Right hindlimb (tissue), 1 donor: ENCODE measurements at regions not wholly inside any gene's neighbourhood (a gene's known extent, or its start where the extent isn't known, plus 50 kb on each side); places are given as distances from the start of the nearest gene placed in this dataset.

Experiments
- DNase-seq: peaks from one replicate; pipeline ENCODE4 v3.0.0-alpha.2; 2018

- DNase-seq = no peak
Observed at GRCh38 chr2:41943159-41943558, 104.7 kb upstream of the PKDCC start.

DNA sequence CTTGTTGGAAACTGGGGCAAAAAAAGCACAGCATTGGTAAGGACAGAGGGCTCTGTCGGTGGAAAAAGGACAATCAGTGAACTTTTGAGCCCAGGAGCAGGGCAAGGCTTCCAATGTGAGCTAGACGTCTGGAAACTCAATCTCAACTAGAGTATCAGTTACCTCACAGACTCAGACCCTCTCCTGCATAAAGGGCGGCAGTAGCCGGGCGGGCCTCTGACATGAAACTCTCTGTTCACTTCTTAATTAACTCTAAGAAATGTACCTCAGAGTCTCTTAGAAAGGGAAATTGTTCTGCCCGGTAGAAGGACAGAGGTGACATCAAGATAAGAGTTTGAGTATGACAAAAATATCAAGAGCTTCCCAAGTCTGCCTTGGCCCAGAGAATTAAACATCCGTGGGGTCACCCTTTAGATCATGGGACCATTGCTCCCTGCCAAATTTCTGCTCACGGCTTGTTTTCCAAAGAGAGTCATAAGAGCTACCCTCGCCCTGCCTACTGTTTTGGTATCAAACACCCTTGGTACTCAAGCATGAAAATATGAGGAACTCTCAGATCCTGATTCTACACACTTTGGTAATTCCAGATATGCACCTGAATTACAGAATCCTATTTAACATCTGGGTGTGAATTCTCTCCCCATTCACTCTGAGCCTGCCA is 103.5 kb upstream of the PKDCC start:
- DNase-seq = no peak

DNA sequence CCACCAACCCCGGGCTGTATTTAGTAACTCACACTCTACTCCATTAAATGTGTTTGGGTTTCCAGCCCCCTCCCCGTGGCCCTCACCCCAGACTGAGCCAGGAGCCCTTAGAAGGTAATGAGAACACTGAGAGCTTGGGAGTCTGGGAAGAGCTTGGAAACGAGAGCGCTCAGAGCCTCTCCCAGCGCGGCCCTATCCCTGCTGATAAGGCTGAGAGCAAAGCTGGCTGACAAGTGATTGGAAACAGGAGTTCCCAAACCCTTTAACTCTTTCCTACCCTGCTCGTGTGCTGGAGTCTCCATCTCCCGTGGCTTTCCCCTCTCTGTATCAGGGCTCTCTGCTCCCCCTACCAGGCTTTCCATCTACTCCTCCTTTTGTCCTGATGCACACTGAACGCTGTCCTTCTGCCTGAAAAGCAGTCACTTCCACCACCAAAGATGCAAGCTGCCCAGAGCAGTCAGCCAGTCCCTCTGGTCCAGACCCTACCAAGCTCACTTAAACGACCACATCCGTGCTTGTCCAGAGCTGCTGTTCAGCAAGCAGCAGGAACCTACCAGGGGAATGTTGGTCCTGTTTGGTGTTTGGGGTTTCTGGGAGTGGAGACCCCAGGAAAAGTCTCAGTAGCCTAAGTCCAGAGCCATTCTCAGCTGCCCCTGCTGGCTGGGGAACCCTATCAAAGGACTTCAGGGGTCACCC is 100.0 kb upstream of the PKDCC start:
- DNase-seq = peak; percentile 43

DNA sequence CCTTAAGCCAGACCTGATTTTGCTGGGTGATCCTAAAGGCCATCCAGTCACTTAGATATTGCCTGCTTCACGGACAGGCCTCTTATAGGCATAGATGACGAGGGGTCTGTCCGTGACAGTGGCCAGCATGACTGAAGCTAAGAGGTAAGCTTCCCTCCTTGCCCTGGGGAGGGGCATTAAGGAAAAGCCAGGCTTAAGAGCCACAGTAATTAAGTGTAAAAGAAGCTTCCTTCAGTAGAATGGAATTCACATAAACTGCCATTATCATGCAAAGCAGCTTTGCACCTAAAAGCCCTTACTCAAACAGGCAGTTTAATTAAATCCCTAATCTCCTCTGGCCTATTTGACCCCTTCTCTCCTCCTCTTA is 99.4 kb upstream of the PKDCC start:
- DNase-seq = no peak

DNA sequence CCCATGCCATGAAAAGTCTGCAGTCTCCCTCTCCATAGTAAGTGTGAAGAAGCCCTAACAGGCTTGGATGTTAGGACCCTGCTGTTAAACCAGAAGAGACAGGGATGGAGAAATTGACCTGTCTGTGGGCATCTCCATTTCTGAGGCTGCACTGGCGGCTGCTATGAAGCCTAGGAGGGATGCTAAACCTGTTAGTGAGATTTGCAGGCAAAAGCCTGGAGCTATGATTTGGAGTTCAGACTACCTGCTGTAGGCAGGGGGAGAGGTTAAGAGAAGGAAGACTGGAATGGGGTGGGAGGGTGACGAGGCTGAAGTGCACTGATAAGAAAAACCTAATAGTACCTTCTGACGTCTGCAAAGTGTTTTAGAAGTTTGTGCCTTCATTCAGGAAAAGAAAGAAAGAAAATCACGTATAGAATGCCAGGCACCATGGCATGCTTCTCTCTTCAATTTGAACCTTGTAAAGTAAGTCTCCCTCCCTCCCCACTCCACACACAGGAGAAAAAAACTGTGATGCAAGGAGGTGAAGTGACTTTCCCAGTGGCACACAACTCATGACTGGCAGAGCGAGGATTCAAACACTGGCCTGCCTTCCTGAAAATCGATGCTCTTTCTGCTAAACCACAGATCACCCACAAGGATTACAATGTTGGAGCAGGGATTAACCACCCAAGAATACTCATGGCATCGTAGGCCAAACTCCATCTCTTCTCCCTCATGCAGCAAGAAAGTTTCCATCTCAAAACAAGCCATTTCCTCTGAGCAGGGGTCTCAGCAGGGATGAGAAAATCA is 98.5 kb upstream of the PKDCC start:
- DNase-seq = no peak

DNA sequence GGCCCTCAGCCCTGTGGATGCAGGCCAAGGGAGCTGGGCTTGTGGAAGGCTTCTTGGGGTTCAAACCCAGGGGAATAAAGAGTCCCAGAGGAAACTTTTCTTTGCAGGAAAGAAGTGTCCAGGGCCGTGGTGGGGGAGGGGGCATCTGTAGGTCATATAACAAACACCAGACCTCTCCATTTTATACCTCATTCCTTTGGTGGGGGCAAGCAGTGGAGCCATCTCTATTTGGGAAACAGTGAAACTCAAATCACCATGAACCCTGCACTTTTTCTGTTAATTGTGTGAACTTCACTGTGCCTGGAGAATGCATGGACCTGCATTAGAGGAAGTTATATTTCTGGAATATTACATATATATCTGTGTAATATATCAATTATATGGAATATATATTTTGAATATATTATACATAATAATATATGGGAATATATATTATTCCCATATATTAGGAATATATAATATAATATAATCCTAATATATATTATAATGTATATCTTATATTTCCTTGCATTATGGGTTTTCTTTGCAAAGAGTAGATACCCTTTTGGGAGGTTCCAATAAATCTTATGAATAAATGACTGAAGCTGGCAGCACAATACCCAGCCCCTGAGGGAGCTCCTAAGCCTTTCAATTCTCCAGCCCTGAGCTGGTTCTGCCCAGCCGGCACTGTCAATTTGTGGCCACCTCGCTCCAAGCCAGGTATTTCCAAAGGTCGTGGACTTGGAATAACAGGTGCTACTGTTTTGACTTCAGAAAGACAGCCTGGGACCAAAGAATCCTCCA is 97.7 kb upstream of the PKDCC start:
- no peak for DNase-seq

DNA sequence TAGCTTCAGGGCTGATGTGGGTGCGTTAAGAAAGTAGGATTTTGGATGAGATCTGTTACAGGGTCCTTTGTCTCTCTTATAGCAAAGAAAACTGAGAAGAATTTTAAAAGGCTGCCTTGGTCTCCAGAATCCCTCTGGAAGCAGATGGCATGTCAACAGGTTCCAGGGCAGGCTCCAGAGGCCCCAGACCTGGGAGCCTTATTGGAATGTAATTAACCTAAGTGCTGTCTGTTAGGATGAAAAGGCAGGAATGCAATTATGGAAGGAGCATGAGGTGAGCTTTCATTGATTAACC is 97.2 kb upstream of the PKDCC start:
- DNase-seq = no peak

DNA sequence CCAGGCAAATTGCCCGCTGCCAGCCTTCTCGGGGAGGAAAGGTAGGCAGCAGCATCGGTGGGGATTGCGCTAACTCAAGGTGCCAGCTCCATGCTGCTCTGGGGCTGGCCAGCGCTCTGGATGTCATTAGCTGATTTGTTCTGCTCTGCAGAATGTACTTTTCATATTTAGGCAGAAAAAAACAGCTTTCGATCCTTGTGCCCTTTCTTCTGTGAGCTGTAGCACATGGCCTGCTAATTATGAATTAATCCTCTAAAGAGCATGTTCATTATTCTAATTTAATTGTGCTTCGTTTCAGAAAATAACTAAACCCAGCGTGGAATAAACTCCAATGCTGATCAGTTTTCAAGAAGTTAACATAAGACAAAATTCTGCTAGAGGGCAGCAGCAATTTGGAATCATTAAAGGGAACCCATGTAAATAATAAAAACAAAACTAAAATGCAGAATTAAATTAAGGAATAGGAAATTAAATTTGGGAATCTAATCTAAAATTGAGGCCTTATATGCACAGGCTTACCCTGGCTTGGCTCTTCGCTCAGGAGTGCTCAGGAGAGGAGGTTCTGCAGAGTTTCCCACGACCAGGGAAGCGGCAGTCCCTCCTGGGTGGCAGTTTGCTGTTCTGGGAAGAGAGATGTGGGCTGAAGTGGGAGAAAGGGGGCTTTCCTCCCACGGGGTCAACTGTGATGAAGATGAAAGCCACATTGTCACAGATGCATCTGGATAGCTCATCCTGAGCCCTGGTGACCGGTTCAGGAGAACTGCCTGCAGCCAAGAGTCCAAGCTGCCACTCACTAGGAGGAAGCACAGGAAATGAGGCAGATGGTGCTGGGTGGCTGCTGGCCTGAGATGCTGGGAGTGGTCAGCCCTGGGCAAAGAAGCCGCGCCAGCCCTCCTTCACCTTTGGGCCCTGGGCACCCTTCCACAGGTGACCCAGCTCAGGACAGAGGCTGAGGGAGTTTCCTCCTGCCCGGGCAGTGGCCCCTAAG is 93.2 kb upstream of the PKDCC start:
- DNase-seq = no peak

DNA sequence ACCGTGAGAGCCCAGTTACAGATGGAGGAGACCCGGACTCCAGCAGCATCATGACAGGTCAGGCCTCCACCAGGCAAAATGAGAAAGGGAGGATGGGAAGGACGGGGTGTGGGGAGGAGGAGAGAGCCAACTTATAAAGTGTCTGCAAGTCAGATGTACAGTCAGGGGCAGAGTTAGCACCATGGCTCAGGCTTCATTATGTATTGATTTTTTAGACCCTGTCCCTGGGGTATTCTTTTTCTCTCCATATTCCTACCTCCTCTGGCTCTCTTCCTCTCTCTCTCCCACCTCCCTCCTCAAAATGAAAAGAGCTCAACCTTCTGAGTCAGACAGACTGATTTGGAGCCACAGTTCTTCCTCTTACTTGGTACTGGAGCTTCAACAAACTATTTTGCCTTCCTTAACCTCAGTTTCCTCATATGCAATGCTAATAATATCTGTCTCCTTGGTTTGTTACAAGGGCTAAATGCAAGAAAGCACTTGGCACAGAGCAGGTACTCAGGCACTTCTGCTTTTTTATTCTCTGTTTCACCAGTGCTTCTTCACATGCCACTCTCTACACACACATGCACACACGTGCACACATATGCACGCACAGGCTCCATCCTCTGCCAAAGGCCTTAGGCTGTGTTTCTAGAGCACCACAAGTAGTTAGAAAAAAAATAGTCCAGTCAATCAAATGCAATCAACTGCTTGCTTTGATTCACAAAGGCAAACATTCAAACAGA is 92.3 kb upstream of the PKDCC start:
- DNase-seq = no peak

DNA sequence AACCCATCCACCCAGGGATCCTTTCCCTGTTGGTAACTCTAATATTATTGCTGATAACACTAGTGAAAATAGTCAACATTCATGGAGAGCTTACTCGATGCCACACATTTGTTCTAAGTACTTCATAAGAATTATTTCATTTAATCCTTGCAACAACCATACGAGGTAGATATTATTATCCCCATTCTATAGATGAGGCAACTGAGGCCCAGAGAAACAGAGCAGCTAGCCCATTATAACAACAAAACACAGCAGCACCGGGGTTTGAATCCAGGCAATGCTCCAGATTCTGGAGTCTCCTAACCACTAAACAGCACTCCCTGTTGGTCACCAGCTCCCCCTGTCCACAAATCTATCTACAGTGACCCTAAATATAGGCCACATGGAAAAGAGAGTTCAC is 90.4 kb upstream of the PKDCC start:
- peak; percentile 22 for DNase-seq

- peak; percentile 25 for DNase-seq
Observed at GRCh38 chr2:41958251-41958650, 89.6 kb upstream of the PKDCC start.

DNA sequence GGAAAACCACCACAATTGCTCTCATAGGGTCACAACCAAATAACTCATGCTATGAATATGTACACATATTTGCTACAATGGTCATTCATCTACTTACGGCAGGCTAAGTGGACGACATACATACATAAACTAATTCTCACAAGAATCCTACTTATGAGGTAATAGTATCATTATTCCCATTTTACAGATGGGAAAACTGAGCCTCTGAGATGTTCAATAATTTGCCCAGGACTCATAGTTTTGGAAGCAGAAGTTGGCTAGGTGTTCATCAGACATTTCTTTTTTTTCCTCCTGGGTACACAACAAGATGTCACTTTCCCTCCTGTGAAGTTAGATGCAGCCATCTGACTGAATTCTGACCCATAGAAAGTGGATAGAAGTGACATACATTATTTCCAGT is 89.0 kb upstream of the PKDCC start:
- DNase-seq = no peak

DNA sequence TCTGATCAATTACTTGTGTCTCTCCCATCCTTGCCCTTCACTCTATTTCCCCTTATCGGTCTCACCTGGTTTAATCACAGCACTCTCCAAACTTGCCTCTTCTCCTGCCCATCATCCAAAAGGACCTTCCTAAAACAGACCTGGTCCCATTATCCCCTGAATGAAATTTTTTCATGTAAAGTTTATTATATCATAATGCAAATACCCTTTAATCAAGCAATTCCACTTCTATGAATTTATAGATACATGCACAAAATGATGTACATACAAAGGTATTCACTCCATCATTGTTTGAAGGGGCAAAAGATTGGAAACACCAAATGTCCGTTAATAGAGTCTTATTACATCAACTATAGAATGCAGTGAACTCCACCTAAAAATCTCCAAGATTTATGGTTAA is 88.1 kb upstream of the PKDCC start:
- no peak for DNase-seq

- no peak for DNase-seq
Observed at GRCh38 chr2:41962922-41963622, 84.7 kb upstream of the PKDCC start.

DNA sequence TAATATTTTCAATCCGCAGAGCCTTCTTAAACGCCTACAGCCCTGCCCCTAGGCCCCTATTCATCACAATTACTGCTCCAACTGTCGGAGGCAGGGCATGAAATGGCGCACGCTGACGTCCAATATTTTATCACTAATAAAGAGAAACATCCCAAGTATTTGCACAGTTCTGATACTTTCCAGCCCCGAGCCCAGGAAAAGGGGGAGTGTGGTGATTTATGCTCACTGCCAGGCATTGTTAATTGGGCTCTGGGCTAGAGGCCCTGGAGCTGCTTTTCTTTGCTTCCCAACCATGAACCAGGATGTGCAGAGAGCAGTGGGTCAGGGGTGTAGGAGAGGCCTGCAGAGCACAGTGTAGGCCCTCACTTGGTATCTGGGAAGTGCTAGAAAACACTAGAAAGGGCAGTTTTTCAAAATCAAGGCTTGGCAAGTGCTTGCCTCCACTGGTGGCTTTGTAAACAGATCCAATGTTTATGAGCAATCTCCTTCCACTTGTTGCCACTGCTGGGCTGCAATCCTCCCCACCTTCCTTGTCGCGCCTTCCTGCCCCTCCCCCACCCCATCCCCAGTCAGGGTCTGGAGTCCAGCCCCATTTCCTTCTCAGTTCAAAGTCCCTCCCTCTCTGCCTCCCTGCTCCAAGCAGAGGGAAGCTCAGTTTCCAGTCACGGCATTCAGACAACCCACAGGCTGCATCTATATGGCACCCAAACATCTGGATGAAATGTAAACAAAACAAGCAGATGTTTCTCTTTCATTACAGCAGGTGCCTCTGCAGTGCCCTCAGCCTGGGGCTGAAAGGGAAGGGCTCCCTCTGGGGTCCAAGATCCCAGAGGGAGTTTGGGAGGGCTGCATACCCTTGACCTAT is 83.9 kb upstream of the PKDCC start:
- DNase-seq = peak; percentile 81

DNA sequence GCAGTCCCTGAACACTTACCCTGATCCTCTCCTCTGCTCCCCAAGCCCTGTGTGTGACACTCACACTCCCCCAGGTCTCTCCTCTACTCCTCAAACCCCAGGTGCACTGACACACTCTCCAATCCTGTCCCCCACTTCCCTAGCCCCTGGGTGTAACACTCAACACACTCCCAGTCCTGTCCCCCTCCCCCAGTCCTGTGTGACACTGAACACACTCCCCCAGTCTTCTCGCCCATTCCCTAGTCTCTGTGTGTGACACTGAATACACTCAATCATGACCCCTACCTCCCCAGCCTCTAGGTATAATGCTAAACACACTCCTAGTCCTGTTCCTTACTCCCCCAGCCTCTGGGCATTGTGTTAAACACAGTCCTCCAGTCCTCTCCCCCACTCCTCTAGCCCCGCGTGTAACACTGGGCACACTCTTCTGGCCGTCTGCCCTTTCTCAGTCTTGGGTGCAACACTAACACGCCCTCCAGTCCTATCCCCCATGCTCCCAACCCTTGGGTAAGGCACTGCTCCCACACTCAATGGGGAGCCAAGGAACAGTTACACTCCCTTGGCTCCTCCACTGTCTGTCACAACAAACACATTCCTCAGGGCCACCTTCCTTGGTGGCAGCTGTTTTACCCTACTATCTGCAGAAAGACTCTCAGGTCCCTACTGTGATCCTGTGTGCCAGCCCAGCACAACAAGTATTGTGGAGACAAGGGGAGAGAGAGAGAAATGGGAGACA is 82.5 kb upstream of the PKDCC start:
- DNase-seq = no peak

GRCh38 chr2:41965909-41966295 is 81.9 kb upstream of the PKDCC start:
- peak; percentile 34 for DNase-seq

GRCh38 chr2:41966431-41966893 is 81.4 kb upstream of the PKDCC start:
- DNase-seq = peak; percentile 92

DNA sequence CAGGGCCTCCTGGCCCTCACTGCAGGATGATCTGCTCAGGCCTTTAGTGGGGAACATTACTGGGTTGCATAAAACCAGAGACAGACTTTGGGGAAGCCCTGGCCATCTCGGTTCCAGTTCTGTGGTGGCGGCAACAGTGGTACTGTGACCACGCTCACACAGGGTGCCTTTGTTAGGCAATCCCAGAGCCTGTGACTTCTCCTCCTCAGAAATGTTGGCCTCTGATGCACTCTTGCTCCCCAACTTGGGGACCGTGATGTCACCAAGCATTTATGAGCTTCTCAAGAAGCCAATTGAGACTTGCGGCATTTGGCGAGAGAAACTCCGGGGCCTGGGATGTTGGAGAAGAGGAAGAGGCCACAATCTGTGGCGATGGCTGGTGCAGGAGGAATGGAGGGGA is 80.9 kb upstream of the PKDCC start:
- no peak for DNase-seq
